IPS DF 19.7 (cell line): ENCODE measurements at regions not wholly inside any gene's neighbourhood (a gene's known extent, or its start where the extent isn't known, plus 50 kb on each side); places are given as distances from the start of the nearest gene placed in this dataset.

Source experiments
- DNase-seq: peaks from one replicate; pipeline ENCODE4 v3.0.0-alpha.2; 2013; ENCODE audit warnings: low read depth, low spot score

- DNase-seq: no peak
These were observed 56.9 kb upstream of the MEF2A start for GRCh38 chr15:99508852-99509251.

DNA sequence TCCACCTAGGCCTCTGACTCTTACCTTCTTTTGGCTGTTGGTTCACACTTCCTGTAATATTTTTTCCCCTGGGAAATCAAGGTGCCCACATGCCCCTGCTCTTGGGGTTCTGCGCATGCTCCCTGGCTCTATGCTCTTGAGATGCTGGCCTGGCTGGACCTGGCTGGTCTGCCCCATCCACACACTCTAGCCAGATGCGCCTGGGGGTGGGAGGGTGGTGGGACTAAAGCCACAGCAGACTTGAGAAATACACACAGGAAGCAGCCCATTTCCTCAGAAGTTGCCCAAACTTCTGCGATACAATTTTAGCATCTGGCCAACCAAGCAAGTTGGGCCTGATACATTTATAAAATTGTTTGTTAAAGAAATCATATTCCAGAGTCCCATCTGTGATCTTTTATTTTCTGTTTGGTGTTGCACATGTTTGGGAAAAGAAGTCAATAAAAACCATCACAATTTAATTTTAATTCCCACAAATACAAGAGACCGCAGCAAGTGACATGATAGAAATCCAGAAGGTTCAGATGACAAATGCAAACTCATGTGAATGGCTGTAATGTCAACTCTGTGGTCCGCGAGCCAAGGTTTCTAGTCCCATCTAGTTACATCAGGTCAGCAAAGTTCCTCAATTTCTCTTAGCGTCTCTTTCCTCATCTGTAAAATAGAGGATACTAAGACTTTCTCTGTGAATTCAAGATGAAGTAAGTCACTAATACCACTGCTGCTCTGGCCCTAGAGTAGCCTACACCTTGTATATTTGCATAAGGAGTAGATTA is 55.9 kb upstream of the MEF2A start:
- DNase-seq: no peak

GRCh38 chr15:99511531-99511865 is 54.3 kb upstream of the MEF2A start:
- DNase-seq: no peak

GRCh38 chr15:99511866-99512661 is 53.7 kb upstream of the MEF2A start:
- DNase-seq: no peak

GRCh38 chr15:99514306-99514705 is 51.5 kb upstream of the MEF2A start:
- DNase-seq: peak; percentile 33
